ENCODE measurements at regions not wholly inside any gene's neighbourhood (a gene's known extent, or its start where the extent isn't known, plus 50 kb on each side); places are given as distances from the start of the nearest gene placed in this dataset.
"Not testable (repeated sequence)": the region's sequence is repeated elsewhere in the genome, so short reads cannot be mapped to it uniquely, and the experiment has no call there.

GRCh38 chr11:34793666-34794065 lies 122.5 kb downstream of the APIP start:
- DNase-seq: no peak

- DNase-seq: no peak
Measured at GRCh38 chr11:34792814-34793258, 123.3 kb downstream of the APIP start.

GRCh38 chr11:34791780-34792542 lies 124.2 kb downstream of the APIP start:
- no peak for DNase-seq

- DNase-seq: peak in 1 of 6 experiments; percentile 1
Measured at GRCh38 chr11:34790620-34791019, 125.6 kb downstream of the APIP start.

- no peak for DNase-seq
Measured at GRCh38 chr11:34789196-34789834, 126.9 kb downstream of the APIP start.

GRCh38 chr11:34788642-34789041 lies 127.5 kb downstream of the APIP start:
- DNase-seq: no peak

- no peak for DNase-seq
Measured at GRCh38 chr11:34787895-34788294, 128.3 kb downstream of the APIP start.

- no peak for DNase-seq
Measured at GRCh38 chr11:34787348-34787747, 128.8 kb downstream of the APIP start.

- DNase-seq: no peak
Measured at GRCh38 chr11:34784318-34784841, 131.8 kb downstream of the APIP start.

GRCh38 chr11:34783816-34784317 lies 132.3 kb downstream of the APIP start:
- DNase-seq: no peak

- DNase-seq: not testable (repeated sequence)
Measured at GRCh38 chr11:34781826-34782225, 134.4 kb downstream of the APIP start.

GRCh38 chr11:34775417-34775888 lies 140.7 kb downstream of the APIP start:
- DNase-seq: no peak

GRCh38 chr11:34774604-34775003 lies 141.6 kb downstream of the APIP start:
- no peak for DNase-seq

GRCh38 chr11:34773826-34774225 lies 142.4 kb downstream of the APIP start:
- no peak for DNase-seq

GRCh38 chr11:34773211-34773610 lies 143.0 kb downstream of the APIP start:
- no peak for DNase-seq

GRCh38 chr11:34770111-34770510 lies 146.1 kb downstream of the APIP start:
- DNase-seq: no peak

GRCh38 chr11:34769224-34769623 lies 147.0 kb downstream of the APIP start:
- no peak for DNase-seq

- DNase-seq: not testable (repeated sequence)
Measured at GRCh38 chr11:34762625-34763024, 141.7 kb downstream of the EHF start.

GRCh38 chr11:34758262-34758661 lies 137.4 kb downstream of the EHF start:
- no peak for DNase-seq

- no peak for DNase-seq
Measured at GRCh38 chr11:34757026-34757451, 136.1 kb downstream of the EHF start.

GRCh38 chr11:34756591-34756990 lies 135.7 kb downstream of the EHF start:
- no peak for DNase-seq

GRCh38 chr11:34755671-34756070 lies 134.8 kb downstream of the EHF start:
- no peak for DNase-seq

GRCh38 chr11:34754171-34754823 lies 133.4 kb downstream of the EHF start:
- no peak for DNase-seq

Measured in stimulated activated naive CD4-positive, alpha-beta T cell (primary cell).